ENCODE measurements at regions not wholly inside any gene's neighbourhood (a gene's known extent, or its start where the extent isn't known, plus 50 kb on each side); places are given as distances from the start of the nearest gene placed in this dataset.

GRCh38 chr10:44464503-44464902, 79.6 kb upstream of the CXCL12 start:
- ChIA-PET CTCF (interaction anchor here (1.6 kb wide), 1 partner anchor 78 kb away, joined by 4 read pairs; no protein-coding TSS in a partner anchor), POLR2A (no interaction called here)
- ATAC-seq = no peak
- no peaks in the 10 kb centered on the region; the same call in 1 of the 2 replicates for H3K27me3 Mint-ChIP-seq (ENCODE audit: low read depth)
- no peak for TF ChIP-seq ZNF671 (CRISPR knock-in tag; IDR thresholded peaks at IDR 0.05)
- no peak for TF ChIP-seq FOXK1 (CRISPR knock-in tag; IDR thresholded peaks at IDR 0.05)
- TF ChIP-seq HMGXB4 (CRISPR knock-in tag; IDR thresholded peaks at IDR 0.05) = no peak
- TF ChIP-seq SMAD4 (CRISPR knock-in tag; IDR thresholded peaks at IDR 0.05) = no peak
- no peak for TF ChIP-seq GABPB1 (CRISPR knock-in tag; IDR thresholded peaks at IDR 0.05)
- no peak for TF ChIP-seq IRF1 (CRISPR knock-in tag; IDR thresholded peaks at IDR 0.05)
- TF ChIP-seq ZNF121 (CRISPR knock-in tag; IDR thresholded peaks at IDR 0.05) = no peak
- no peak for TF ChIP-seq FOXP4 (CRISPR knock-in tag; IDR thresholded peaks at IDR 0.05)
- TF ChIP-seq RORB (CRISPR knock-in tag; IDR thresholded peaks at IDR 0.05) = no peak
- no peak for TF ChIP-seq ZMAT4 (CRISPR knock-in tag; IDR thresholded peaks at IDR 0.05)
- TF ChIP-seq ZNF425 (CRISPR knock-in tag; conservative IDR thresholded peaks at IDR 0.05) = no peak
- TF ChIP-seq CREM (CRISPR knock-in tag; IDR thresholded peaks at IDR 0.05) = no peak
- no peaks in the 10 kb centered on the region for H3K9me3 Mint-ChIP-seq
- no peak for DNase-seq (ENCODE audit: low spot score)
- peaks cover 2% of the 10 kb centered on the region; the same call in 1 of the 2 replicates for H3K4me1 Mint-ChIP-seq
- H3K36me3 Mint-ChIP-seq = no peaks in the 10 kb centered on the region
- H3K4me3 Mint-ChIP-seq = no peak overlapping the region
- peak overlapping the region; percentile 62; the same call in 1 of the 2 replicates for H3K27ac Mint-ChIP-seq

- H3K4me1 Mint-ChIP-seq = peaks cover 2% of the 10 kb centered on the region; the same call in 1 of the 2 replicates
- peak; percentile 72 for ATAC-seq
- no peak for DNase-seq (ENCODE audit: low spot score)
- no peaks in the 10 kb centered on the region for H3K9me3 Mint-ChIP-seq
- no peaks in the 10 kb centered on the region; the same call in 1 of the 2 replicates for H3K27me3 Mint-ChIP-seq (ENCODE audit: low read depth)
- ChIA-PET CTCF (interaction anchor here (0.9 to 1.6 kb wide), 4 partner anchors 8 to 79 kb away, joined by 3 to 5 read pairs (median 4); no protein-coding TSS in a partner anchor), POLR2A (interaction anchor here (0.7 kb wide), 1 partner anchor 149 kb away, joined by 4 read pairs; no protein-coding TSS in a partner anchor)
- no peak overlapping the region for H3K27ac Mint-ChIP-seq
- H3K4me3 Mint-ChIP-seq = no peak overlapping the region
- H3K36me3 Mint-ChIP-seq = no peaks in the 10 kb centered on the region
- TF ChIP-seq ARID4B (CRISPR knock-in tag; IDR thresholded peaks at IDR 0.05; ENCODE audit: borderline replicate concordance) (no peak), IRF1 (CRISPR knock-in tag; IDR thresholded peaks at IDR 0.05) (no peak), HMGXB4 (CRISPR knock-in tag; IDR thresholded peaks at IDR 0.05) (no peak)
Measured at GRCh38 chr10:44465401-44466115, 80.7 kb upstream of the CXCL12 start.
